Naive thymus-derived CD4-positive, alpha-beta T cell (primary cell): ENCODE measurements at regions not wholly inside any gene's neighbourhood (a gene's known extent, or its start where the extent isn't known, plus 50 kb on each side); places are given as distances from the start of the nearest gene placed in this dataset.

Experiments
- ATAC-seq: fragments of 150-1000 bp; cut with Tn5 transposase; 2 replicates; pipeline ENCODE4 v1.10.0; 2021; ENCODE audit warnings: mild to moderate bottlenecking, moderate library complexity
- CTCF ChIA-PET: fragments of 350-600 bp; sonication (Branson Sonifier 250); formaldehyde crosslinking; loops from one replicate; lab custom pipeline; 2021; ENCODE audit warnings: antibody characterized with exemption; lab: Charles Lee
- POLR2A ChIA-PET: fragments of 350-600 bp; sonication (Branson Sonifier 250); formaldehyde crosslinking; loops from one replicate; lab custom pipeline; 2021; ENCODE audit warnings: antibody characterized with exemption, inconsistent platforms; lab: Charles Lee
- DNase-seq, 9 donors: peaks; one replicate each; pipeline versions ENCODE4 v3.0.0 to v3.0.0-alpha.2; 2020 to 2022; ENCODE audit warnings: mixed read lengths in 1 of 9
- H3K27ac ChIP-seq: one replicate; pipeline ENCODE4 v1.7.0; 2013; ENCODE audit warnings: mild to moderate bottlenecking, low read depth, low read length, moderate library complexity
- H3K27me3 ChIP-seq, 2 donors: one replicate each; pipeline ENCODE4 v1.7.0; 2013; ENCODE audit warnings: low read length in 2 of 2, mild to moderate bottlenecking in 2 of 2, moderate library complexity in 2 of 2; ENCODE audit not compliant: control insufficient read depth in 2 of 2, insufficient read depth in 2 of 2
- H3K36me3 ChIP-seq, 3 experiments: 1 replicate in 2 of 3; 2 replicates in 1 of 3; pipeline ENCODE4 v1.7.0; 2013; ENCODE audit warnings: low read length in 3 of 3, mild to moderate bottlenecking in 3 of 3, moderate library complexity in 1 of 3; ENCODE audit not compliant: insufficient read depth in 3 of 3, control insufficient read depth in 2 of 3
- H3K4me1 ChIP-seq, 2 donors: one replicate each; pipeline ENCODE4 v1.7.0; 2013; ENCODE audit warnings: low read length in 2 of 2, mild to moderate bottlenecking in 2 of 2, moderate library complexity in 1 of 2; ENCODE audit not compliant: control insufficient read depth in 2 of 2, insufficient read depth in 2 of 2
- H3K4me3 ChIP-seq: 2 replicates; pipeline ENCODE4 v1.7.0; 2013; ENCODE audit warnings: mild to moderate bottlenecking, low read length
- H3K9me3 ChIP-seq, 3 experiments: 1 replicate in 2 of 3; 2 replicates in 1 of 3; pipeline ENCODE4 v1.7.0; 2013; ENCODE audit warnings: low read length in 3 of 3; ENCODE audit not compliant: control insufficient read depth in 2 of 3
- H3K27ac Mint-ChIP-seq, 9 donors: one replicate each; pipeline ENCODE4 v1.8.0; 2020 to 2022; ENCODE audit warnings: mixed read lengths in 9 of 9, mild to moderate bottlenecking in 8 of 9, moderate library complexity in 5 of 9, inconsistent platforms in 2 of 9
- H3K27me3 Mint-ChIP-seq, 5 donors: one replicate each; pipeline ENCODE4 v1.8.0; 2021 to 2022; ENCODE audit warnings: mixed read lengths in 5 of 5, mild to moderate bottlenecking in 1 of 5
- H3K36me3 Mint-ChIP-seq, 5 donors: one replicate each; pipeline ENCODE4 v1.8.0; 2020 to 2022; ENCODE audit warnings: mixed read lengths in 5 of 5, mild to moderate bottlenecking in 3 of 5, inconsistent platforms in 1 of 5
- H3K4me1 Mint-ChIP-seq, 7 donors: one replicate each; pipeline ENCODE4 v1.8.0; 2020 to 2022; ENCODE audit warnings: mixed read lengths in 7 of 7, mild to moderate bottlenecking in 3 of 7, inconsistent platforms in 1 of 7
- H3K4me3 Mint-ChIP-seq, 10 donors: one replicate each; pipeline ENCODE4 v1.8.0; 2020 to 2022; ENCODE audit warnings: mild to moderate bottlenecking in 10 of 10, mixed read lengths in 10 of 10, moderate library complexity in 6 of 10, inconsistent platforms in 2 of 10
- H3K9me3 Mint-ChIP-seq, 11 donors: one replicate each; pipeline ENCODE4 v1.8.0; 2020 to 2022; ENCODE audit warnings: mixed read lengths in 11 of 11, mild to moderate bottlenecking in 4 of 11, inconsistent platforms in 1 of 11, moderate library complexity in 1 of 11
- intact Hi-C, 2 donors: fragments of 100-400 bp; cut with micrococcal nuclease; formaldehyde crosslinking; loops; one replicate each; pipeline ENCODE4 v1.15.1; 2023

- ATAC-seq (peak; percentile 86), DNase-seq (peak in 8 of 9 donors; percentile 17 to 41 (median 32))
- Mint-ChIP-seq H3K4me3 (no peak overlapping the region), H3K27me3 (no peaks in the 10 kb centered on the region), H3K9me3 (peaks cover 0 to 2% (median 0%) of the 10 kb centered on the region in 11 donors), H3K4me1 (peaks cover 19 to 46% (median 40%) of the 10 kb centered on the region in 7 donors), H3K27ac (peak overlapping the region in 7 of 9 donors; percentile 3 to 78 (median 53)), H3K36me3 (peaks cover 16 to 41% (median 37%) of the 10 kb centered on the region in 5 donors)
- Histone ChIP-seq H3K4me1 (peaks cover 4 to 6% of the 10 kb centered on the region in 2 donors), H3K36me3 (peaks cover 0 to 45% (median 8%) of the 10 kb centered on the region in 3 experiments), H3K9me3 (no peaks in the 10 kb centered on the region), H3K27ac (no peak overlapping the region), H3K27me3 (no peaks in the 10 kb centered on the region), H3K4me3 (no peak overlapping the region)
- intact Hi-C loops: loop anchor here (1.0 to 5.0 kb wide), 5 partner anchors 132 to 638 kb away; no protein-coding TSS in a partner anchor
- CTCF ChIA-PET: interaction anchor here (0.6 to 1.0 kb wide), 2 partner anchors 151 to 231 kb away, joined by 3 read pairs; no protein-coding TSS in a partner anchor
- POLR2A ChIA-PET: no interaction called here
Observed at GRCh38 chr7:130875265-130875741, 141.3 kb upstream of the KLF14 start.

- H3K4me3 ChIP-seq: no peak overlapping the region
- ATAC-seq: no peak
- H3K27ac Mint-ChIP-seq: peak overlapping the region in 7 of 9 donors; percentile 34 to 78 (median 43)
- peaks cover 4 to 6% of the 10 kb centered on the region in 2 donors for H3K4me1 ChIP-seq
- CTCF ChIA-PET: interaction anchor here (0.6 to 0.8 kb wide), 2 partner anchors 198 to 231 kb away, joined by 3 read pairs; no protein-coding TSS in a partner anchor
- no peak overlapping the region for H3K27ac ChIP-seq
- POLR2A ChIA-PET: no interaction called here
- peaks cover 19 to 46% (median 40%) of the 10 kb centered on the region in 7 donors for H3K4me1 Mint-ChIP-seq
- peaks cover 0 to 49% (median 8%) of the 10 kb centered on the region in 3 experiments for H3K36me3 ChIP-seq
- peaks cover 16 to 40% (median 36%) of the 10 kb centered on the region in 5 donors for H3K36me3 Mint-ChIP-seq
- peaks cover 0 to 2% (median 0%) of the 10 kb centered on the region in 11 donors for H3K9me3 Mint-ChIP-seq
- no peak for DNase-seq
- H3K27me3 ChIP-seq: no peaks in the 10 kb centered on the region
- intact Hi-C loops: loop anchor here (1.0 to 5.0 kb wide), 5 partner anchors 131 to 637 kb away; no protein-coding TSS in a partner anchor
- H3K9me3 ChIP-seq: no peaks in the 10 kb centered on the region
- no peak overlapping the region for H3K4me3 Mint-ChIP-seq
- H3K27me3 Mint-ChIP-seq: no peaks in the 10 kb centered on the region
Observed at GRCh38 chr7:130875901-130876300, 141.9 kb upstream of the KLF14 start.

- intact Hi-C loops: loop anchor here in 1 of 2 donors (5.0 kb wide), 2 partner anchors 130 to 545 kb away; no protein-coding TSS in a partner anchor
- ChIA-PET CTCF (interaction anchor here (0.8 kb wide), 1 partner anchor 60 kb away, joined by 3 read pairs; no protein-coding TSS in a partner anchor), POLR2A (no interaction called here)
- H3K36me3 Mint-ChIP-seq: peaks cover 14 to 46% (median 40%) of the 10 kb centered on the region in 5 donors
- Histone ChIP-seq H3K4me3 (no peak overlapping the region), H3K36me3 (peaks cover 15 to 59% (median 17%) of the 10 kb centered on the region in 3 experiments), H3K4me1 (peaks cover 4 to 6% of the 10 kb centered on the region in 2 donors), H3K27ac (no peak overlapping the region), H3K9me3 (no peaks in the 10 kb centered on the region), H3K27me3 (no peaks in the 10 kb centered on the region)
- peaks cover 19 to 54% (median 46%) of the 10 kb centered on the region in 7 donors for H3K4me1 Mint-ChIP-seq
- H3K27ac Mint-ChIP-seq: peak overlapping the region in 5 of 9 donors; percentile 0 to 66 (median 41)
- ATAC-seq (peak; percentile 12), DNase-seq (no peak)
- peak overlapping the region in 2 of 10 donors; percentile 6 to 25 for H3K4me3 Mint-ChIP-seq
- peaks cover 0 to 2% (median 0%) of the 10 kb centered on the region in 11 donors for H3K9me3 Mint-ChIP-seq
- H3K27me3 Mint-ChIP-seq: no peaks in the 10 kb centered on the region
Observed at GRCh38 chr7:130877236-130877990, 143.4 kb upstream of the KLF14 start.

GRCh38 chr7:130877991-130878305 lies 143.9 kb upstream of the KLF14 start:
- H3K27me3 Mint-ChIP-seq: no peaks in the 10 kb centered on the region

GRCh38 chr7:130878785-130879184 lies 144.8 kb upstream of the KLF14 start:
- Mint-ChIP-seq H3K27ac (peak overlapping the region in 4 of 9 donors; percentile 11 to 33 (median 32)), H3K9me3 (peaks cover 0 to 2% (median 0%) of the 10 kb centered on the region in 11 donors), H3K4me1 (peaks cover 19 to 58% (median 43%) of the 10 kb centered on the region in 7 donors), H3K4me3 (no peak overlapping the region), H3K36me3 (peaks cover 11 to 43% (median 40%) of the 10 kb centered on the region in 5 donors), H3K27me3 (no peaks in the 10 kb centered on the region)
- Histone ChIP-seq H3K4me1 (peaks cover 4 to 6% of the 10 kb centered on the region in 2 donors), H3K27ac (no peak overlapping the region), H3K9me3 (no peaks in the 10 kb centered on the region), H3K27me3 (no peaks in the 10 kb centered on the region), H3K4me3 (no peak overlapping the region), H3K36me3 (peaks cover 18 to 68% (median 22%) of the 10 kb centered on the region in 3 experiments)
- POLR2A ChIA-PET: no interaction called here
- ATAC-seq: no peak
- intact Hi-C loops: loop anchor here in 1 of 2 donors (5.0 kb wide), 2 partner anchors 129 to 544 kb away; no protein-coding TSS in a partner anchor
- CTCF ChIA-PET: no interaction called here
- no peak for DNase-seq

More at GRCh38 chr7:130877991-130878305, 143.9 kb upstream of the KLF14 start:
- ATAC-seq (no peak), DNase-seq (no peak)
- Mint-ChIP-seq H3K4me3 (no peak overlapping the region), H3K27ac (no peak overlapping the region), H3K36me3 (peaks cover 11 to 46% (median 40%) of the 10 kb centered on the region in 5 donors), H3K4me1 (peaks cover 19 to 54% (median 43%) of the 10 kb centered on the region in 7 donors), H3K9me3 (peaks cover 0 to 2% (median 0%) of the 10 kb centered on the region in 11 donors)
- H3K27ac ChIP-seq: no peak overlapping the region
- ChIA-PET POLR2A (no interaction called here), CTCF (interaction anchor here (0.8 kb wide), 1 partner anchor 60 kb away, joined by 3 read pairs; no protein-coding TSS in a partner anchor)
- intact Hi-C loops: loop anchor here in 1 of 2 donors (5.0 kb wide), 2 partner anchors 129 to 544 kb away; no protein-coding TSS in a partner anchor
- no peaks in the 10 kb centered on the region for H3K9me3 ChIP-seq
- H3K4me3 ChIP-seq: no peak overlapping the region
- H3K4me1 ChIP-seq: peaks cover 4 to 6% of the 10 kb centered on the region in 2 donors
- H3K27me3 ChIP-seq: no peaks in the 10 kb centered on the region
- peaks cover 18 to 60% (median 22%) of the 10 kb centered on the region in 3 experiments for H3K36me3 ChIP-seq

- peaks cover 11 to 43% (median 36%) of the 10 kb centered on the region in 5 donors for H3K36me3 Mint-ChIP-seq
- CTCF ChIA-PET: no interaction called here
- peak overlapping the region in 4 of 9 donors; percentile 19 to 33 (median 32) for H3K27ac Mint-ChIP-seq
- no peak for DNase-seq
- Histone ChIP-seq H3K4me3 (no peak overlapping the region), H3K27me3 (no peaks in the 10 kb centered on the region), H3K27ac (no peak overlapping the region), H3K4me1 (peaks cover 4 to 6% of the 10 kb centered on the region in 2 donors), H3K36me3 (peaks cover 18 to 72% (median 22%) of the 10 kb centered on the region in 3 experiments), H3K9me3 (no peaks in the 10 kb centered on the region)
- POLR2A ChIA-PET: interaction anchor here (0.6 kb wide), 1 partner anchor 350 kb away, joined by 3 read pairs; no protein-coding TSS in a partner anchor
- H3K9me3 Mint-ChIP-seq: peaks cover 0 to 2% (median 0%) of the 10 kb centered on the region in 11 donors
- intact Hi-C loops: loop anchor here in 1 of 2 donors (5.0 kb wide), 2 partner anchors 128 to 543 kb away; no protein-coding TSS in a partner anchor
- ATAC-seq: no peak
- H3K4me3 Mint-ChIP-seq: no peak overlapping the region
- H3K4me1 Mint-ChIP-seq: peaks cover 18 to 60% (median 42%) of the 10 kb centered on the region in 7 donors
- H3K27me3 Mint-ChIP-seq: no peaks in the 10 kb centered on the region
Observed at GRCh38 chr7:130879191-130879590, 145.2 kb upstream of the KLF14 start.
